Fibroblast of the aortic adventitia (primary cell): ENCODE measurements at regions not wholly inside any gene's neighbourhood (a gene's known extent, or its start where the extent isn't known, plus 50 kb on each side); places are given as distances from the start of the nearest gene placed in this dataset.

ENCODE experiments used
- DNase-seq: peaks from one replicate; pipeline ENCODE4 v3.0.0-alpha.2; 2010; ENCODE audit warnings: low read depth
- H3K4me3 ChIP-seq: 2 replicates; pipeline ENCODE4 v1.5.1; 2011; ENCODE audit warnings: low read depth, mild to moderate bottlenecking, control low read depth, low read length, moderate library complexity
- CTCF ChIP-seq: IDR thresholded peaks from 2 replicates; pipeline ENCODE4 v1.5.1; 2011; ENCODE audit warnings: mild to moderate bottlenecking, low read length, control low read depth, inconsistent platforms; ENCODE audit not compliant: insufficient read depth

- DNase-seq: no peak
- TF ChIP-seq CTCF: no peak
- no peak overlapping the region for H3K4me3 ChIP-seq
These were observed 448.7 kb downstream of the EPHA4 start for GRCh38 chr2:221123396-221123795.

GRCh38 chr2:221124532-221125240 lies 447.4 kb downstream of the EPHA4 start:
- no peak for DNase-seq
- no peak for TF ChIP-seq CTCF

GRCh38 chr2:221125691-221126090 lies 446.4 kb downstream of the EPHA4 start:
- TF ChIP-seq CTCF: no peak
- no peak for DNase-seq
- no peak overlapping the region for H3K4me3 ChIP-seq

More at GRCh38 chr2:221124532-221125240, 447.4 kb downstream of the EPHA4 start:
- H3K4me3 ChIP-seq: no peak overlapping the region

- H3K4me3 ChIP-seq: no peak overlapping the region
- no peak for DNase-seq
- TF ChIP-seq CTCF: no peak
These were observed 442.4 kb downstream of the EPHA4 start for GRCh38 chr2:221129657-221130056.

GRCh38 chr2:221130431-221130830 lies 441.7 kb downstream of the EPHA4 start:
- DNase-seq: no peak
- TF ChIP-seq CTCF: no peak

GRCh38 chr2:221133941-221134340 lies 438.2 kb downstream of the EPHA4 start:
- H3K4me3 ChIP-seq: no peak overlapping the region
- DNase-seq: no peak
- no peak for TF ChIP-seq CTCF

More at GRCh38 chr2:221130431-221130830, 441.7 kb downstream of the EPHA4 start:
- H3K4me3 ChIP-seq: no peak overlapping the region

GRCh38 chr2:221134718-221135117 lies 437.4 kb downstream of the EPHA4 start:
- no peak overlapping the region for H3K4me3 ChIP-seq
- TF ChIP-seq CTCF: no peak
- DNase-seq: no peak
